ENCODE measurements at regions not wholly inside any gene's neighbourhood (a gene's known extent, or its start where the extent isn't known, plus 50 kb on each side); places are given as distances from the start of the nearest gene placed in this dataset.

GRCh38 chr6:6873778-6874177, 234.0 kb upstream of the RREB1 start:
- TF ChIP-seq CTCF (IDR thresholded peaks at IDR 0.05) (no peak), POLR2AphosphoS5 (IDR thresholded peaks at IDR 0.05) (no peak)
